ENCODE measurements at regions not wholly inside any gene's neighbourhood (a gene's known extent, or its start where the extent isn't known, plus 50 kb on each side); places are given as distances from the start of the nearest gene placed in this dataset.
A peak's percentile ranks its signal among the peaks of the same experiment; 100 is the strongest.

DNA sequence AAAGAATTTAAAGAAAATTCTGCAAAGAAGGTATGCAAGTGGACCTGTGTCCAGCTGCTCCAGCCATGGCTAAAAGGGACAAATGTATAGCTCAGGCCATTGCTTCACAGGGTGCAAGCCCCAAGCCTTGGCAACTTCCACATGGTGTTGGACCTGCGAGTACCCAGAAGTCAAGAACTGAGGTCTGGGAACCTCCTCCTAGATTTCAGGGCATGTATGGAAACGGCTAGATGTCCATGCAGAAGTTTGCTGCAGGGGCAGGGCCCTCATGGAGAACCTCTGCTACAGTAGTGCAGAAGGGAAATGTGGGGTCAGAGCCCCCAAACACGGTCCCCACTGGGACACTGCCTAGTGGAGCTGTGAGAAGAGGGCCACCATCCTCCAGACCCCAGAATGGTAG, 284.0 kb upstream of the RAB6C start:
- intact Hi-C loops (cut with micrococcal nuclease), result no loop called here
- no peak overlapping the region for H3K4me3 Mint-ChIP-seq
- no peaks in the 10 kb centered on the region for H3K27me3 Mint-ChIP-seq
- H3K27ac Mint-ChIP-seq, result no peak overlapping the region
- peak; percentile 48 for DNase-seq
- no peaks in the 10 kb centered on the region for H3K9me3 Mint-ChIP-seq
- H3K4me1 Mint-ChIP-seq, result no peaks in the 10 kb centered on the region
- no peaks in the 10 kb centered on the region for H3K36me3 Mint-ChIP-seq (ENCODE audit: low read depth)

DNA sequence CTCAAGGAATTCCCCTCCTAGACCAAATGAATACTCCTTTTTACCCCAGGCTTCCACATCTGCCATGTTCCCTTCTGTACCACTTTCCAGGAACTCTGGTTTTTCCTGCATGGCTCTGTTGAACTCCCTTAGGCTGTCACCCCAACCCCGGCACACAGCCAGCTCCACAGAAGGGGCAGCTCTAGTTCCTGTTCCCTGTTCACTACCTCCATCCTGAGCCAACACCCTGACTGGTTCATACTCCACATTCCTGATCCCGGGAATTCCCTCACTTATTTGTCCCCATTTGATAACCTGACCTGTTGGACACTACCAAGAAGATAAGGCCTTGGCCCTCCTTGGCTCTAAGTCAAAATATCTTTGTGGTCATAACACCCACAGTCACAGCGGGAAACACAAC, 280.9 kb upstream of the RAB6C start:
- Mint-ChIP-seq H3K27me3 (no peaks in the 10 kb centered on the region), H3K4me1 (no peaks in the 10 kb centered on the region), H3K4me3 (no peak overlapping the region), H3K27ac (no peak overlapping the region), H3K36me3 (ENCODE audit: low read depth) (no peaks in the 10 kb centered on the region), H3K9me3 (no peaks in the 10 kb centered on the region)
- peak; percentile 41 for DNase-seq
- intact Hi-C loops (cut with micrococcal nuclease), result no loop called here

DNA sequence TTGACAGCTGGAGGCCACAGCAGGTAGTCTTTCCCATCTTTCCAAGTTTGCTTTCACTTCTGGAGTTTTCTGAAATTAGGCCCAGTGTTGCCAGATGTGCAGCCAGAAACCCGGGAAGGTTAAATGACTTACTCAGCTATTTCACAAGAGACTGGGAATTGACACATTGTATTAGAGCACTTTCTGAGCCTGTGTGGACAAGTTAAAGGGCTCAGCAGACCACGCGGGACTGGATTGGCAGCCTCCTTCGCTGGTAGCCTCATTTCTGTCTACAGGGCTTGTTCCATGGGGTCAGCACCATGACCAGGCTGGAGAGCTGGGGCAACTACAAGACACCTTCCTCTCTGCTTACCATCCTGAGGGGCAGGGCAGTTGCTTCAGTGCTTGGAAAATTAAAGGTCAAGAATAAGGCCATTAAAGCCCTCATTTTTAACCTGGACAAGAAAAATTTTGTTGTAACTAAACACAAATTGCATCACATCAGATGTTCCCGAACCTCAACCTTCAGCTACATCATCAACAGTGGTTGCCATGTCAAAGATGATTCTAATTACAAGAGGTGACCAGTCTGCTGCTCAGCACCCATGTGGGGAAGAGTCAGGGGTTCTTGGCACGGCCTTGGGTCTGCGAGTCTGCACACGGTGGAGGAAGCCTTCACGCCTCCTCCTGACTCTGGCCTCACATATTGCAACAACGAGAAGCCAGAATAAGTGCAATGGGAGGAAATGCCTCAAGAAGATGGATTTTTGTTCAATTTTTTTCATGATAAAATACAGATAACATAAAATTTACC, 279.5 kb upstream of the RAB6C start:
- intact Hi-C loops (cut with micrococcal nuclease), result no loop called here
- Mint-ChIP-seq H3K36me3 (ENCODE audit: low read depth) (no peaks in the 10 kb centered on the region), H3K27me3 (no peaks in the 10 kb centered on the region), H3K4me3 (no peak overlapping the region), H3K27ac (no peak overlapping the region), H3K4me1 (no peaks in the 10 kb centered on the region), H3K9me3 (no peaks in the 10 kb centered on the region)
- DNase-seq, result peak; percentile 34

DNA sequence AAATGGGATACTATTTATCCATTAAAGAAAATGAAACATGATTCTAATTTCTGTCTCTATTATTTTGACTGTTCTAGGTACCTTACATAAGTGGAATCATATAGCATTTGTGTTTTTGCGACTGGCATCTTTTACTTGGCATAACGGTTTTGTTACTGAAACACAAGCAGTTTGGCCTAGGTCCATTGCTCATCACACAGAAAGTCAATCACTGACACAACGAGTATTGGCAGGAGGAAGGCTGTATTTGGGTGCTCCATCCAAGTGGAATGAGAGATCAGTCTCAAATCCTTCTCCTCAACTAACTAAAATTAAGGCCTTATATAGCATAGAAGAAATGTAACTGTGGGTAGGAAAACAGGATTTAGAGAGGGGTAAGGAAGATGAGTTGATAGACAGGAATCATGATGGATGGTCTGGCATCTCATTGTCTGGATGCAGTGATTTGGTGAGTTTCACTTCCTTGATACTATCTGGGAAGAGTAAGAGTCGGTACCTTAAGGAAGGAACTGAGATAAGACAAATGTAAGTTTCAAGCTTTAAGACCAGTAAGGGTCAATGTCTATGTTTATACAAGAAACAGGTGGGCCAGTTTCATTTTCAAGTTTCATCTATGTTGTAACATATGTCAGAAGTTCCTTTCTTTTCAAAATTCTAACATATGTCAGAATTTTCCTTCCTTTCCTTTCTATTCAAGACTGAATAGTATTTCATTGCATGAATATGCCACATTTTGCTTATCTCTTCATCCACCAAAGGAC, 276.9 kb upstream of the RAB6C start:
- no peaks in the 10 kb centered on the region for H3K4me1 Mint-ChIP-seq
- no peaks in the 10 kb centered on the region for H3K9me3 Mint-ChIP-seq
- intact Hi-C loops (cut with micrococcal nuclease), result no loop called here
- no peaks in the 10 kb centered on the region for H3K36me3 Mint-ChIP-seq (ENCODE audit: low read depth)
- H3K27ac Mint-ChIP-seq, result no peak overlapping the region
- no peaks in the 10 kb centered on the region for H3K27me3 Mint-ChIP-seq
- DNase-seq, result no peak
- no peak overlapping the region for H3K4me3 Mint-ChIP-seq

DNA sequence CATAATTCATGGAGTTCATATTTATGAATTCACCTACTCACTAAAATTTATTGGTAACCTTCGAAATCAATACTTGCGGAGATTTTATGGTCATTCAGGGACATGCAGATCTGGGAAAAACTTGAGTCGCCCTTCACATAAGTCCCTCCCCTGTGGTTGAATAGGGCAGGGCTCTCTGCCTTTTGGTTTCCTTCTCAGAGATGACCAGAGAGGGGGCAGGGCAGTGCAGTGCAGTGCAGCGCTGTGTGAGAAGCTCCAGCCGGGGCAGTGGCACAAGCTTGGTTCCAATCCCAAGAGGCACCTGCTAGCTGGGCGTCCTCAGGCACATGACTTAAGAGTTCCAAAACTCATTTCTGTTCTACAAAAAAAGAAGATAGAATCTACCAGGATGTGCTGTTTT, 274.4 kb upstream of the RAB6C start:
- H3K27ac Mint-ChIP-seq, result no peak overlapping the region
- DNase-seq, result peak; percentile 30
- intact Hi-C loops (cut with micrococcal nuclease), result no loop called here
- H3K9me3 Mint-ChIP-seq, result no peaks in the 10 kb centered on the region
- no peaks in the 10 kb centered on the region for H3K4me1 Mint-ChIP-seq
- H3K27me3 Mint-ChIP-seq, result no peaks in the 10 kb centered on the region
- H3K4me3 Mint-ChIP-seq, result no peak overlapping the region
- no peaks in the 10 kb centered on the region for H3K36me3 Mint-ChIP-seq (ENCODE audit: low read depth)

DNA sequence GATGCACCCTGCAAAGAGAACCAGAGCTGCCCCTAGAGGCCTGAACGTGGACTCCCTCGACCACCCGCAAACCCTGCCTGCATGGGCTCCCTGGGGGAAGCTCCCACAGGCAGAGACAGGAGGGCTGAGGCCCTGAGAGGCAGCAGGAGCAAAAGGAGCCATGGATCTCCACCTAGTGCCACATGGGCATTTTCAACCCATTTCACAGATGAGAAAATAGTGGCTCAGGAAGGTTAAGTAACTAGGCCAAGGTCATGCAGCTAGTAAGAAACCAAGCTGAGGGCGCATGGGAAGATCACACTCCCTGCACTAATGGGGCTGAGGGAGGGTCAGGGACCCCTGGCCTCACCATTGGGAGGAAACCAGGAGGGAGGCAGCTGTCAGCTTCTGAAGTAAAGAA, 271.7 kb upstream of the RAB6C start:
- intact Hi-C loops (cut with micrococcal nuclease), result no loop called here
- Mint-ChIP-seq H3K27me3 (no peaks in the 10 kb centered on the region), H3K4me1 (no peaks in the 10 kb centered on the region), H3K4me3 (no peak overlapping the region), H3K9me3 (no peaks in the 10 kb centered on the region), H3K27ac (no peak overlapping the region), H3K36me3 (ENCODE audit: low read depth) (no peaks in the 10 kb centered on the region)
- DNase-seq, result peak; percentile 28

DNA sequence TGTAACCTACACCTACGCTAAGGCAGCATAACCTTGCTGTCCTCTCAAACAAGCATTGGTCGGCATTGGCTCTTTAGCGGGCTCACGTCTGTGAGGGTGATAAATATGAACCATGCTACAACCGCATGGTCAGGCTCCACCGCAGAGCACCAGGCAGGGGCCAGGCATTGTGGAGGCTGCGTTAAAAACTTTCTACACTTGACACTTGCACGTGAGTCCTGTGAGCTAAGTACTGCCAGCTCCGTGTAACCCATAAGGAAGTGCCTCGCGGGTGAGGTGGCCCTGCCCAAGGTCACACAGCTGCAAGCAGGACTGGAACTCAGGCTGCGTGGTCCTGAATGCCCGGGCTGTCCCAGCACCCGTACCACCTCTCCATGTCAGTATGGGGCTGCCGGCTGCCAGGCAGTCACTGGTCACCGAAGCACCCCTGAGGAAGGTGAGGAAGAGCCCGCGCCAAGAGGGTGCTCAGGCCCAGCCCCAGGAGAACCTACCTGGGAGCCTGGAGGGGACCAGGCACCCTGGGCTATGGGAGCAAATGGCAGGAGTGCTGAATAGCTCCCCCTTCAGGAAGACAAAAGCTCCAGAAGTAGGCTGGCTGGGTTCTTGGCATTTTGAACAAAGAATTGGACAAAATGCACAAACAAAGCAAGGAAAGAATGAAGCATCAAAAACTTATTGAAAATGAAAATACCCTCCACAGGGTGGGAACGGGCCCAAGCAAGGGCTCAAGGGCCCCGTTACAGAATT, 271.1 kb upstream of the RAB6C start:
- no peaks in the 10 kb centered on the region for H3K4me1 Mint-ChIP-seq
- H3K4me3 Mint-ChIP-seq, result no peak overlapping the region
- H3K27me3 Mint-ChIP-seq, result no peaks in the 10 kb centered on the region
- intact Hi-C loops (cut with micrococcal nuclease), result no loop called here
- H3K9me3 Mint-ChIP-seq, result no peaks in the 10 kb centered on the region
- H3K27ac Mint-ChIP-seq, result no peak overlapping the region
- DNase-seq, result peak; percentile 32
- H3K36me3 Mint-ChIP-seq (ENCODE audit: low read depth), result no peaks in the 10 kb centered on the region

DNA sequence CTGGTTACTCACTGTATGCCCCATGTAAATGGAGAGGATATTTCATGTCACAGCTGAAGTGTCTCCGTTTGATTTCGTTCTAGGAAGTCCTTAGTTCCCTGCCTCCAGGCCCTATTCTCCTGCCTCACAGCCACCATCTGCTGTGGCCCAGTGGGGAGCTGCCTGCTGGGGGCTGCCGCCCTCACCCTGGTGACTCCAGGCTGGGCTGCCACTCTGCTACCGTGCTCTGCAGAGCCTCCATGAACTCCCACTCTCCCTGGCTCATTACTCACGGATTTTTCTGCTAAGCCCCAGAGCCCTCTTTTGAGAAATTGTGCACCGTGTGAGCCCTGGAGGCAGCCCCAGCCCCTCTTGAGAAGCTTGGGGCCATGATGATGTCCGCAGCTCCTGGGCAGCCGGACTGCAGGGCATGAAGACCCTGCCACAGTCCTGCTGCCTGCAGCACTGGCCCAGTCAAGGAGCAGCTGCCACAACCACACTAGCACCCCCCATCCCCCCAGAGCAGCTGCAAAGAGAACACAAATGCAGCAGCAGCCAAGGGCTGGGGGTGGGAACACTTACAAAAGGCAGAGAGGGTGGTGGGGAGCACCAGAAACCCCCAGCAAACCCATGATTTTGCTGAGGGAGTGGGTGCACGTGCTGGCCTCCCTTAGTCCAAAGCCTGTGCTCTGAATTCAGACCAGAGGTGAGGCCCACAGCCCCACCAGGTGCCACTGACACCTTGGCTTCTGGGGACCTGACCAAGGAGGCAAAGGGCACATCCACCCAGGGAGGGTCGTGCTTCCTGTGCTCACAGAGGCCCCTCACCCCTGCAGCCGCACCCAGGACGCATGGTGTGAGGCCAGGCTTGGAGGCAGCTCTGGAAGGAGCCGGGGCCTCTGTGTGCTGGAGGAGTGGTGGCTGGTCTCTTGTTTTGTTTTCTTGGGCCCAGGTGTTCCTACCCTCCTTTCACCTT, 270.2 kb upstream of the RAB6C start:
- Mint-ChIP-seq H3K4me3 (no peak overlapping the region), H3K27ac (no peak overlapping the region), H3K36me3 (ENCODE audit: low read depth) (no peaks in the 10 kb centered on the region), H3K27me3 (no peaks in the 10 kb centered on the region), H3K9me3 (no peaks in the 10 kb centered on the region), H3K4me1 (no peaks in the 10 kb centered on the region)
- peak; percentile 43 for DNase-seq
- intact Hi-C loops (cut with micrococcal nuclease), result no loop called here

DNA sequence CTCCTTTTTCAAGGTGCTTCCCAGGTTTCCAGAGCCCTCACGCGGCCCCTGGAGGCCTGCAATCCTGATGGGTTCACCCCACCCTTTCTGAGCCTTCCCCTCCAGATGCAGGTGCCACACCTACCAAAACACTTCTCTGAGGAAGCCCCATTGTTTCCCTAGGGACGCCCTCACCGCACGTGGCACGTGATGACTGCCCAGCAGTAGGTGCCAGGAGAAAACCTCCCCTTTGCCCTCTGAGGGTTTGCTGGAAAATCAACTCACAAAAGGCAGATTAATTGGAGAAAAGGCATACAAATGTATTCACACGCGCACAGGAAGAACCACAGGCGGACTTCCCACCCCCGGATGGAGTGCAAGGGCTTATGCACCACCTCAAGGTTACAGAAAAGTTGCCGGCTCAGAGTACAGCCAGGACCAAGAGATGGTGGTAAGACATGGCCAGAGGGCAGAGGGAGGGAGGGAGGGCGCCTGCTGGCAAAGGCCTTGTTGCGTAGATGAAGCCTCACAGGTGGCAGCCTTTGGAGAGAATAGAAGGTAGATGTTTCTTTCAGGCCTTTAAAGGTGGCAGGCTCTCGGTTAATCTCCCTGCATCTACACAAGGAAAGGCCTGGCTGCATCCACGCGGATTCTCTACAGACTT, 269.4 kb upstream of the RAB6C start:
- Mint-ChIP-seq H3K36me3 (ENCODE audit: low read depth) (no peaks in the 10 kb centered on the region), H3K27me3 (no peaks in the 10 kb centered on the region), H3K9me3 (no peaks in the 10 kb centered on the region), H3K4me1 (no peaks in the 10 kb centered on the region), H3K4me3 (no peak overlapping the region), H3K27ac (no peak overlapping the region)
- peak; percentile 25 for DNase-seq
- intact Hi-C loops (cut with micrococcal nuclease), result no loop called here

DNA sequence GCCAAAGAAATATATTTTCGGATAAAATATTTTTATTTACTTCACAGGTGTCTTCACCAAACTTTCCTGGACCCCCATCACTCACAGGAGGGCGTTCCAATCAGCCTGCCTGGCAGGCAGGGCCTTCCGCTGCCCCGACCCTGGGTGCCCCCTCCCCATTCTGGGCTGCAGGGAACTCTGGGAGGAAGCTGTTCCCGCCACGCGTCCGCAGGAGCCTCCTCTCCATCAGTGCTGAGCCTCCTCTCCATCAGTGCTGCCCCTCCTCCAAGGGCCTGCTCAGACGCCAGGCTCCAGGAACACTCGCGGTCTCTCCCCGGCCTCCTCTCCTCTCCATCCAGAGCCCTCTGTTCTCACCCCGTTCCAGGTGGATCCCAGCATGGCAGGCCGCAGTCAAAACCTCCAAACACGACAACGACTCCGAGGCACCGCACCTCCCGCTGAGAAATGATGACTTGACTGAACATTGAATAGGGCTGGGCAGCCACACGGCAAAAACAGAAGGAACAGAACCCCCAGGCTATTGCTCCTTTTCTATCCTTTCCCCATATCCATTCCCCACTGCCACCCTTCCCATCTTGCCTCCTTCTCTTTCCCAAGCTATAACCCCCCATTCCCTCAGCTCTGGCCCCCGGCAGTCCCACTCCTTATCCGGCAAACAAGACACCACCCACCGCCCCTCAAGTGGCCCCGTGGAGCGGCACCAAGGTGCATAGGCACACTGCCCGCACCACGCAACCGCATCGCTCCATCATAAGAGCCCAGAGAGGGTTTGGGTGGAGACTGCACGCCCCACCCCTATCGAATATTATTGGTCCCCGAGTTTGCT, 268.6 kb upstream of the RAB6C start:
- intact Hi-C loops (cut with micrococcal nuclease), result no loop called here
- H3K4me1 Mint-ChIP-seq, result no peaks in the 10 kb centered on the region
- peak; percentile 28 for DNase-seq
- no peak overlapping the region for H3K27ac Mint-ChIP-seq
- H3K4me3 Mint-ChIP-seq, result no peak overlapping the region
- no peaks in the 10 kb centered on the region for H3K27me3 Mint-ChIP-seq
- H3K36me3 Mint-ChIP-seq (ENCODE audit: low read depth), result no peaks in the 10 kb centered on the region
- no peaks in the 10 kb centered on the region for H3K9me3 Mint-ChIP-seq

DNA sequence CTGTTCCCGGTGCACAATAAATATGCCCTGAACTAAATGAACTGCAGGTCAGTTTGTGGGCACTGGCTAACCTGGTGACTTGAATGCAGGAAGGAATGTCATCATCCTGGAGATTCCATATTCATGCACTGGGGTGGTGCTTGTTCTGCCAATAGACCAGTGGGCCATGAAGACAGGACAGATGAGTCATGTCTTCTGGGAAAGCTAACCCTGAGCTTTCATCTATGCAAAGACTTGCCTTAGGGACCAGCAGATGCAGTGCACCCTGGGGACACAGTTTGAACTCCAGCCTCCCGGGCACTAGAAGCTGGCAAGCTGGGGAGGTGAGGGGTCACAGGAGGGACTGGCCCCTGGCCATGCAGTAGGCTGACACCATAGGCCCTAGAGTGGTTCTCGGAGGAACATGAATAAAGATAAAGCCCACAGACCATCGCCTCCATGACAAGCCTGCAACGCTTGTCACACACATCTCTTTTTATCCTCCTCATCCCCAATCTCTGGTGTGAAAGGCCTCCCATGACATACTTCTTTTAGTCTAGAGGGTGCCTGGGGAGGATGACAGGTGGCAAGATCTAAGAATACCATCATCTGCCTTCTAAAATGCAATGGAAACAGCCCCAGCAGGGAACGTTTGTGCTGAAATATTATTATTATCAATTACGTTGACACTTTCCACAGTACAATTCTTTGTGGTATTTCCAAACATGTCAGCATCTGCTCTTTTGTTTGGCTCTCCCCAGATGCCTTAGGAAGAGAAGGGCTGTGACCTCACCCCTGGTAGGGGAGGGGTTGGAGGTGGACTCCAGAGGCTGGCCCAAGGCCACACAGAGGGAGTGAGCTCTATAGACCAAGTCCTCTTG, 267.4 kb upstream of the RAB6C start:
- Mint-ChIP-seq H3K27ac (no peak overlapping the region), H3K9me3 (no peaks in the 10 kb centered on the region), H3K4me1 (no peaks in the 10 kb centered on the region), H3K27me3 (no peaks in the 10 kb centered on the region), H3K36me3 (ENCODE audit: low read depth) (no peaks in the 10 kb centered on the region), H3K4me3 (no peak overlapping the region)
- peak; percentile 32 for DNase-seq
- intact Hi-C loops (cut with micrococcal nuclease), result no loop called here

DNA sequence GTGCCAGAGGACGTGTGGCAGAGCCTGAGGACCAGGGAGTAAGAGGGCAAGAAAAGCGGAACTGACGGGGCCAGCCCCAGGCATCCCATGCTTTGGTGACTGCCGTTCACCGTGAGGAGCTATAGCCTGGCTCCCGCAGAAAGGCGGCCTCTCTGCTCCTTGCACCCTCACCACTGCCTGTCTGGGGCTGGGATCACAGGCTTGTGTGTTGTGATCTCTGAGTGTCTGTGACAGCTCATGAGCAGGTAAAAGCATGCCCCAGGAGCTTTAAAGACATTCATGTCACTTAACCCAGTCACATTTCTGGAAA, 266.8 kb upstream of the RAB6C start:
- Mint-ChIP-seq H3K27ac (no peak overlapping the region), H3K9me3 (no peaks in the 10 kb centered on the region), H3K27me3 (no peaks in the 10 kb centered on the region), H3K36me3 (ENCODE audit: low read depth) (no peaks in the 10 kb centered on the region), H3K4me1 (no peaks in the 10 kb centered on the region), H3K4me3 (no peak overlapping the region)
- DNase-seq, result peak; percentile 50
- intact Hi-C loops (cut with micrococcal nuclease), result no loop called here
